ENCODE measurements at regions not wholly inside any gene's neighbourhood (a gene's known extent, or its start where the extent isn't known, plus 50 kb on each side); places are given as distances from the start of the nearest gene placed in this dataset.

DNA sequence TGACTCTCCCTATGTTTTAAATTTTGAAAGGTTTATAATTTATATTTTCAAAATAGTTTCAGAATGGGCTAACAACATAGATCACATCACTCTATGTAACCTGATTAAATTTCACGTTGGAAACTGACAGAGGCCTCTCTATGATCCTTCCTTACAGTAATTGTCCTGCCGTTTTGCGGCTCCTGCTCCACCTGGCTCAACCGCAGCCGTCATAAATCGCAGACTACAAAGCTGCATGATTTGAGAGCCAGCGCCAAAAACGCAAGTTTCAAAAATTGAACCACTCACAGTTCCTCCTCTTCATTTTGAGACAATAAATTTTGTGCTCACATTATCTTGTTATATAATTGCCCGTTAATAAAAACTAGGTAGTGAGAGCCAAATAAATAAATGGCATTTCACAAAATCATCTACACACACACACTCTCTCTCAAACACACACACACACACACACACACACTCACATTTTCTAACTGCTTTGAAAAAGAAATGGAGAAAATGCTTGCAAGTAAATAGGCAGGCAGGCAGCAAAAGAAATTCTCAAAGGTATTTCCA is 263.1 kb upstream of the PSMD7 start (continued):
- TF ChIP-seq, protein P1, sequence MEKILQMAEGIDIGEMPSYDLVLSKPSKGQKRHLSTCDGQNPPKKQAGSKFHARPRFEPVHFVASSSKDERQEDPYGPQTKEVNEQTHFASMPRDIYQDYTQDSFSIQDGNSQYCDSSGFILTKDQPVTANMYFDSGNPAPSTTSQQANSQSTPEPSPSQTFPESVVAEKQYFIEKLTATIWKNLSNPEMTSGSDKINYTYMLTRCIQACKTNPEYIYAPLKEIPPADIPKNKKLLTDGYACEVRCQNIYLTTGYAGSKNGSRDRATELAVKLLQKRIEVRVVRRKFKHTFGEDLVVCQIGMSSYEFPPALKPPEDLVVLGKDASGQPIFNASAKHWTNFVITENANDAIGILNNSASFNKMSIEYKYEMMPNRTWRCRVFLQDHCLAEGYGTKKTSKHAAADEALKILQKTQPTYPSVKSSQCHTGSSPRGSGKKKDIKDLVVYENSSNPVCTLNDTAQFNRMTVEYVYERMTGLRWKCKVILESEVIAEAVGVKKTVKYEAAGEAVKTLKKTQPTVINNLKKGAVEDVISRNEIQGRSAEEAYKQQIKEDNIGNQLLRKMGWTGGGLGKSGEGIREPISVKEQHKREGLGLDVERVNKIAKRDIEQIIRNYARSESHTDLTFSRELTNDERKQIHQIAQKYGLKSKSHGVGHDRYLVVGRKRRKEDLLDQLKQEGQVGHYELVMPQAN (conservative IDR thresholded peaks at IDR 0.05), result no peak

DNA sequence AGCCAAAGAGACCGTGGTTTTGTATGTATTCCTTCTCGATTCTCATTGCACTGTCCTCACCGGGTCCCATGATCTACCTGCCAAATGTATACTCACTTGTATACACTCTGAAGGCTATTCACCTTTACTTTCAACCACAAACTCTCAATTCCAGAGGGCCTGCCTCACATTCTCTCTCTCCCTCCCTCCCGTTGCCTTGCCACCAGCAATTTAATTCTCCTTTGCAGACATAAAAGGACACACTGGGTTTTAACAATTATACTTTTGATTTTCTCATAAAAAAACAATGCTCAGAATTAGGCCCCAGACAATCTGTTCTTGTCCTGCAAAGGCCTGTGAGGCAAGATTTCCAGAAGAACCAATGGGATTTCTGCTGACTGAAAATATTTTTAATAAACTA is 265.1 kb upstream of the PSMD7 start:
- DNase-seq (ENCODE audit: low read depth, low spot score), result no peak
- BruUV-seq (replicated peaks), result no TSS peak
- RAD21 ChIA-PET (ENCODE audit: unreplicated experiment), result interaction anchor here (1.4 kb wide), 1 partner anchor 140 kb away, joined by 4 read pairs; no protein-coding TSS in a partner anchor
- in situ Hi-C loops (cut with MboI) (no loop called here), intact Hi-C loops (cut with micrococcal nuclease; ENCODE audit: unreplicated experiment) (no loop called here)
- H3K27me3 ChIP-seq (replicated peaks in 1 of 2; ENCODE audit: control insufficient read depth in 2 of 2, insufficient read depth in 2 of 2, low read length in 1 of 2), result no peaks in the 10 kb centered on the region; a peak in 1 of 4 replicates
- no peak overlapping the region for H2AFZ ChIP-seq (ENCODE audit: control insufficient read depth, low read depth, low read length)
- POLR2A ChIA-PET, result no interaction called here
- no peak overlapping the region for H3K4me2 ChIP-seq (ENCODE audit: control insufficient read depth, insufficient read depth)
- SMC1A ChIA-PET (ENCODE audit: uncharacterized antibody, unreplicated experiment), result no interaction called here
- H3K9ac ChIP-seq (ENCODE audit: control insufficient read depth, insufficient read depth, low read length), result no peak overlapping the region
- H3K9me3 ChIP-seq (replicated peaks; ENCODE audit: control insufficient read depth, insufficient read depth, low read length), result no peaks in the 10 kb centered on the region
- no peaks in the 10 kb centered on the region for H4K20me1 ChIP-seq (ENCODE audit: control insufficient read depth, insufficient read depth)
- CTCF ChIA-PET, result no interaction called here
- no peak overlapping the region for H3K4me3 ChIP-seq
- no peaks in the 10 kb centered on the region for H3K4me1 ChIP-seq (ENCODE audit: control insufficient read depth, insufficient read depth, low read length)
- no peak overlapping the region for H3K27ac ChIP-seq (ENCODE audit: control insufficient read depth, insufficient read depth)
- WGBS (ENCODE audit: insufficient coverage, insufficient replicate concordance, low lambda C conversion rate, missing lambda C conversion rate), result 35% methylated on average over 4 of the region's 4 CpGs
- FAIRE-seq, result no peak
- no peaks in the 10 kb centered on the region for H3K36me3 ChIP-seq (ENCODE audit: control insufficient read depth in 2 of 2, insufficient read depth in 2 of 2, low read length in 1 of 2)
- ATAC-seq, result no peak
- H3K79me2 ChIP-seq (ENCODE audit: control insufficient read depth, insufficient read depth, low read length), result no peaks in the 10 kb centered on the region
- TF ChIP-seq, protein P2, sequence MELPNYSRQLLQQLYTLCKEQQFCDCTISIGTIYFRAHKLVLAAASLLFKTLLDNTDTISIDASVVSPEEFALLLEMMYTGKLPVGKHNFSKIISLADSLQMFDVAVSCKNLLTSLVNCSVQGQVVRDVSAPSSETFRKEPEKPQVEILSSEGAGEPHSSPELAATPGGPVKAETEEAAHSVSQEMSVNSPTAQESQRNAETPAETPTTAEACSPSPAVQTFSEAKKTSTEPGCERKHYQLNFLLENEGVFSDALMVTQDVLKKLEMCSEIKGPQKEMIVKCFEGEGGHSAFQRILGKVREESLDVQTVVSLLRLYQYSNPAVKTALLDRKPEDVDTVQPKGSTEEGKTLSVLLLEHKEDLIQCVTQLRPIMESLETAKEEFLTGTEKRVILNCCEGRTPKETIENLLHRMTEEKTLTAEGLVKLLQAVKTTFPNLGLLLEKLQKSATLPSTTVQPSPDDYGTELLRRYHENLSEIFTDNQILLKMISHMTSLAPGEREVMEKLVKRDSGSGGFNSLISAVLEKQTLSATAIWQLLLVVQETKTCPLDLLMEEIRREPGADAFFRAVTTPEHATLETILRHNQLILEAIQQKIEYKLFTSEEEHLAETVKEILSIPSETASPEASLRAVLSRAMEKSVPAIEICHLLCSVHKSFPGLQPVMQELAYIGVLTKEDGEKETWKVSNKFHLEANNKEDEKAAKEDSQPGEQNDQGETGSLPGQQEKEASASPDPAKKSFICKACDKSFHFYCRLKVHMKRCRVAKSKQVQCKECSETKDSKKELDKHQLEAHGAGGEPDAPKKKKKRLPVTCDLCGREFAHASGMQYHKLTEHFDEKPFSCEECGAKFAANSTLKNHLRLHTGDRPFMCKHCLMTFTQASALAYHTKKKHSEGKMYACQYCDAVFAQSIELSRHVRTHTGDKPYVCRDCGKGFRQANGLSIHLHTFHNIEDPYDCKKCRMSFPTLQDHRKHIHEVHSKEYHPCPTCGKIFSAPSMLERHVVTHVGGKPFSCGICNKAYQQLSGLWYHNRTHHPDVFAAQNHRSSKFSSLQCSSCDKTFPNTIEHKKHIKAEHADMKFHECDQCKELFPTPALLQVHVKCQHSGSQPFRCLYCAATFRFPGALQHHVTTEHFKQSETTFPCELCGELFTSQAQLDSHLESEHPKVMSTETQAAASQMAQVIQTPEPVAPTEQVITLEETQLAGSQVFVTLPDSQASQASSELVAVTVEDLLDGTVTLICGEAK (IDR thresholded peaks at IDR 0.05; ENCODE audit: borderline replicate concordance), result no peak
- TF ChIP-seq, protein P3, sequence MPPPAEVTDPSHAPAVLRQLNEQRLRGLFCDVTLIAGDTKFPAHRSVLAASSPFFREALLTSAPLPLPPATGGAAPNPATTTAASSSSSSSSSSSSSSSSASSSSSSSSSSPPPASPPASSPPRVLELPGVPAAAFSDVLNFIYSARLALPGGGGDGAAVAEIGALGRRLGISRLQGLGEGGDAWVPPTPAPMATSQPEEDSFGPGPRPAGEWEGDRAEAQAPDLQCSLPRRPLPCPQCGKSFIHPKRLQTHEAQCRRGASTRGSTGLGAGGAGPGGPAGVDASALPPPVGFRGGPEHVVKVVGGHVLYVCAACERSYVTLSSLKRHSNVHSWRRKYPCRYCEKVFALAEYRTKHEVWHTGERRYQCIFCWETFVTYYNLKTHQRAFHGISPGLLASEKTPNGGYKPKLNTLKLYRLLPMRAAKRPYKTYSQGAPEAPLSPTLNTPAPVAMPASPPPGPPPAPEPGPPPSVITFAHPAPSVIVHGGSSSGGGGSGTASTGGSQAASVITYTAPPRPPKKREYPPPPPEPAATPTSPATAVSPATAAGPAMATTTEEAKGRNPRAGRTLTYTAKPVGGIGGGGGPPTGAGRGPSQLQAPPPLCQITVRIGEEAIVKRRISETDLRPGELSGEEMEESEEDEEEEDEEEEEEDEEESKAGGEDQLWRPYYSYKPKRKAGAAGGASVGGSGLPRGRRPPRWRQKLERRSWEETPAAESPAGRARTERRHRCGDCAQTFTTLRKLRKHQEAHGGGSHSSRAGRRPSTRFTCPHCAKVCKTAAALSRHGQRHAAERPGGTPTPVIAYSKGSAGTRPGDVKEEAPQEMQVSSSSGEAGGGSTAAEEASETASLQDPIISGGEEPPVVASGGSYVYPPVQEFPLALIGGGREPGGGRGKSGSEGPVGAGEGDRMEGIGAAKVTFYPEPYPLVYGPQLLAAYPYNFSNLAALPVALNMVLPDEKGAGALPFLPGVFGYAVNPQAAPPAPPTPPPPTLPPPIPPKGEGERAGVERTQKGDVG (CRISPR knock-in tag; IDR thresholded peaks at IDR 0.05), result no peak
- TF ChIP-seq RB1 (IDR thresholded peaks at IDR 0.05; ENCODE audit: borderline replicate concordance) (no peak), MEF2A (IDR thresholded peaks at IDR 0.05; ENCODE audit: insufficient read depth, low read depth, low read length) (no peak), CREB1 (IDR thresholded peaks at IDR 0.05; ENCODE audit: low read depth) (no peak), YY1 (IDR thresholded peaks at IDR 0.05; ENCODE audit: low read depth, low read length) (no peak), IKZF2 (IDR thresholded peaks at IDR 0.05) (no peak)
- TF ChIP-seq, protein P4, sequence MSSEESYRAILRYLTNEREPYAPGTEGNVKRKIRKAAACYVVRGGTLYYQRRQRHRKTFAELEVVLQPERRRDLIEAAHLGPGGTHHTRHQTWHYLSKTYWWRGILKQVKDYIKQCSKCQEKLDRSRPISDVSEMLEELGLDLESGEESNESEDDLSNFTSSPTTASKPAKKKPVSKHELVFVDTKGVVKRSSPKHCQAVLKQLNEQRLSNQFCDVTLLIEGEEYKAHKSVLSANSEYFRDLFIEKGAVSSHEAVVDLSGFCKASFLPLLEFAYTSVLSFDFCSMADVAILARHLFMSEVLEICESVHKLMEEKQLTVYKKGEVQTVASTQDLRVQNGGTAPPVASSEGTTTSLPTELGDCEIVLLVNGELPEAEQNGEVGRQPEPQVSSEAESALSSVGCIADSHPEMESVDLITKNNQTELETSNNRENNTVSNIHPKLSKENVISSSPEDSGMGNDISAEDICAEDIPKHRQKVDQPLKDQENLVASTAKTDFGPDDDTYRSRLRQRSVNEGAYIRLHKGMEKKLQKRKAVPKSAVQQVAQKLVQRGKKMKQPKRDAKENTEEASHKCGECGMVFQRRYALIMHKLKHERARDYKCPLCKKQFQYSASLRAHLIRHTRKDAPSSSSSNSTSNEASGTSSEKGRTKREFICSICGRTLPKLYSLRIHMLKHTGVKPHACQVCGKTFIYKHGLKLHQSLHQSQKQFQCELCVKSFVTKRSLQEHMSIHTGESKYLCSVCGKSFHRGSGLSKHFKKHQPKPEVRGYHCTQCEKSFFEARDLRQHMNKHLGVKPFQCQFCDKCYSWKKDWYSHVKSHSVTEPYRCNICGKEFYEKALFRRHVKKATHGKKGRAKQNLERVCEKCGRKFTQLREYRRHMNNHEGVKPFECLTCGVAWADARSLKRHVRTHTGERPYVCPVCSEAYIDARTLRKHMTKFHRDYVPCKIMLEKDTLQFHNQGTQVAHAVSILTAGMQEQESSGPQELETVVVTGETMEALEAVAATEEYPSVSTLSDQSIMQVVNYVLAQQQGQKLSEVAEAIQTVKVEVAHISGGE (CRISPR knock-in tag; IDR thresholded peaks at IDR 0.05), result no peak
